Retinal pigment epithelial cell (primary cell): ENCODE measurements at regions not wholly inside any gene's neighbourhood (a gene's known extent, or its start where the extent isn't known, plus 50 kb on each side); places are given as distances from the start of the nearest gene placed in this dataset.

ENCODE experiments used
- DNase-seq: peaks from one replicate; pipeline ENCODE4 v3.0.0-alpha.2; 2010; ENCODE audit warnings: low read depth
- H3K4me3 ChIP-seq: 2 replicates; pipeline ENCODE4 v1.5.1; 2011; ENCODE audit warnings: mild to moderate bottlenecking, low read length, control low read depth, moderate library complexity
- CTCF ChIP-seq: conservative IDR thresholded peaks from 2 replicates; pipeline ENCODE4 v1.5.1; 2011; ENCODE audit warnings: low read depth, low read length, control low read depth, inconsistent platforms

GRCh38 chr21:27476696-27477095, 509.8 kb upstream of the ADAMTS5 start:
- no peak overlapping the region for H3K4me3 ChIP-seq
- peak; percentile 66 for TF ChIP-seq CTCF
- peak; percentile 19 for DNase-seq

- no peak for DNase-seq
- H3K4me3 ChIP-seq: no peak overlapping the region
- TF ChIP-seq CTCF: no peak
These were observed 508.6 kb upstream of the ADAMTS5 start for GRCh38 chr21:27475363-27475955.

GRCh38 chr21:27467366-27467765, 500.5 kb upstream of the ADAMTS5 start:
- no peak overlapping the region for H3K4me3 ChIP-seq
- no peak for DNase-seq
- TF ChIP-seq CTCF: no peak

- TF ChIP-seq CTCF: peak; percentile 38
- H3K4me3 ChIP-seq: no peak overlapping the region
- DNase-seq: no peak
These were observed 499.3 kb upstream of the ADAMTS5 start for GRCh38 chr21:27466140-27466539.

GRCh38 chr21:27464648-27465047, 497.8 kb upstream of the ADAMTS5 start:
- no peak for DNase-seq
- no peak overlapping the region for H3K4me3 ChIP-seq
- TF ChIP-seq CTCF: no peak

GRCh38 chr21:27462726-27463125, 495.8 kb upstream of the ADAMTS5 start:
- TF ChIP-seq CTCF: no peak
- no peak for DNase-seq
- H3K4me3 ChIP-seq: no peak overlapping the region

- TF ChIP-seq CTCF: no peak
- H3K4me3 ChIP-seq: no peak overlapping the region
- DNase-seq: no peak
These were observed 487.3 kb upstream of the ADAMTS5 start for GRCh38 chr21:27454234-27454633.
